Dermis blood vessel endothelial cell (primary cell): ENCODE measurements at regions not wholly inside any gene's neighbourhood (a gene's known extent, or its start where the extent isn't known, plus 50 kb on each side); places are given as distances from the start of the nearest gene placed in this dataset.
"Not testable (repeated sequence)": the region's sequence is repeated elsewhere in the genome, so short reads cannot be mapped to it uniquely, and the experiment has no call there.

Experiments
- DNase-seq: peaks from one replicate; pipeline ENCODE4 v3.0.0; 2010

DNA sequence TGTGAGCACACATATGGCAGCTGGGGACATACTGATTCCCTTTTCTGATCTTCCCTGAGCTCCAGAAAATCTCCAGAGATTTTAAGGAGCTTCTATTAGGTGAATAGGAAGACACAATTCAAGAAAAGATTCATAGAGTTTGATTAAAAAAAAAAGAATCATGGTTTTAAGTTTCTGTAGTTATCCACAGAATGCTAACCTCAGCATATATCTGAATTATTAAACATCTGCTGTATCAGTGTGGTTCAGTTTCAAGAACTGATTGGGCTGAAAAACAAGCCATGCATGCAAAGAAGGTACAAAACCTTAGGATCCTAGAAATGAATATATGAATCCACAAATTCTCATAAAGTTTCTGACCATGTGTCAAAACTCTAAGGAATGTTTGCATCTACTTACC, 94.1 kb upstream of the ZNF438 start:
- DNase-seq = no peak

DNA sequence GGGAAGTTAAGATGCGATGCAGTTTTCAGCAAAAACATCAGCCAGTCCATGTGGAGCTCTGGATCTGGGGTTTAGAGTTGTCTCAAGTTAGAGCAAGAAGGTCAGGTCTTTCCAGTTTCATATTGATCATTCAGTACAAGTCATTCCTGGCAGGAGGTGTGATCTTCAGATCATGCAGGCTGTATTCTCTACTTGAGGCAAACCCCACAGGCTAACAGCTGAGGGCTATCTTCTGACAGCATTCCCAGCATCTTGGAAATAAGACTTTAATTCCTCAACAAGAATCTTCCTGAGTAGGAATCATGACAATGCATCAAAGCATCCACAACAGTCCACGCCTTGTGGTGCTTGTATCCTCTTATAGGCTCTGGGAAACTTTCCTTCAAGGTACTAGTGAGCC, 94.9 kb upstream of the ZNF438 start:
- DNase-seq = no peak

- DNase-seq = no peak
These were observed 96.9 kb upstream of the ZNF438 start for GRCh38 chr10:31128536-31128935.

DNA sequence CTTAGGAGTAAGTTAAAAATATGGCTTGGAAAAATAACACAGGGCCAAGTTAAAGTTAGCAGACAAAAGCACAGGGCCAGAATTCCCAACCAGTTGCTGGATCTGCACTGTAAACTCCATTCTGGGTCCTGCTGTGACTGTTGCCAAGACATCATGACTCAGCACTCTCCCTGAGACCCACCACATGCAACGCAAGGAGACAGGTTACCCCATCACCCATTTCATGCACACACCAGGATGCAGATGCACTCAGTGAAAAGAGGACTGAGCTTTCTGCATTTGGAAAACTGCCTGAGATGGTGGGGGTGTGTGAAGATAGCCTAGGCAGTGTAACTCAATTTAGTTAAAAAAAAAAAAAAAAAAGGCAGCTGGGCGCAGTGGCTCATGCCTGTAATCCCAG, 97.6 kb upstream of the ZNF438 start:
- peak; percentile 52 for DNase-seq

- DNase-seq = no peak
These were observed 98.3 kb upstream of the ZNF438 start for GRCh38 chr10:31129880-31130405.

DNA sequence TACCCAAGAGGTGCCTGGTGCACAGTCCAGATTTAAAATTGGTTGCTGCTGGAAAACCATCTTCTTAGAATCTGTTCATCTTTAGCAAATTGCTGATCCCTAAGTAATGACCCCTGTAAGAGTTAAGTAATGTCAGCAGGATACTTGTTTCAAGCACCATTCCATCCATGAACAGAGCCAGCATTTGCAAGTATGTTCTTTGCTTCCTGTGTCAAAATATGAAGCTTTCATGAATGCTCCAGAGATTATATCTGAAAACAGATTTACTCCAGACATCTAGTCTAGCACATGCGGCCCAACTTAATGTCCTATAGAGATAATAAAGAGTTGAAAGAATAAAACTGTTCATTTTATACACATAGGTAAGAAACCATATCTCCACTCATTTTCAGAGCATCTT, 98.7 kb upstream of the ZNF438 start:
- DNase-seq = no peak

DNA sequence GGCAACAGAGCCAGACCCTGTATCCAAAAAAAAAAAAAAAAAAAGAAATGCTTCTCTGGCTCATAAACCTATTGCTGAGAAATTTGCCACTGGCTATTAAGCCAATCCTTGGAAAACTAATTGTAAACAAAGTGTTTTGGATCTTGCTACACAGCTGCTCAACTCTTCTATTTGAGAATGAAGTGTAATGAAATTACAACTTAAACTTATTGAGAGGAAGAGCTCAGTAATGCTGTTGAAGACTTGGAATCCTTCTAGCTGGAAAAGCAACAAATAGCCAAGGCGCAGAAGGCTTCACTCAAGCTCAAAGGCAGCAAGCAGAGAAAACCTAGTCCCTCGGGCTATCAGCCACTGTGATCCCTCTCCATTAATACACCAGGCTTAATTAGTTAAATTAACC, 99.6 kb upstream of the ZNF438 start:
- no peak for DNase-seq

- no peak for DNase-seq
These were observed 101.1 kb upstream of the ZNF438 start for GRCh38 chr10:31132681-31133244.

GRCh38 chr10:31133251-31133791, 101.7 kb upstream of the ZNF438 start:
- DNase-seq = no peak

DNA sequence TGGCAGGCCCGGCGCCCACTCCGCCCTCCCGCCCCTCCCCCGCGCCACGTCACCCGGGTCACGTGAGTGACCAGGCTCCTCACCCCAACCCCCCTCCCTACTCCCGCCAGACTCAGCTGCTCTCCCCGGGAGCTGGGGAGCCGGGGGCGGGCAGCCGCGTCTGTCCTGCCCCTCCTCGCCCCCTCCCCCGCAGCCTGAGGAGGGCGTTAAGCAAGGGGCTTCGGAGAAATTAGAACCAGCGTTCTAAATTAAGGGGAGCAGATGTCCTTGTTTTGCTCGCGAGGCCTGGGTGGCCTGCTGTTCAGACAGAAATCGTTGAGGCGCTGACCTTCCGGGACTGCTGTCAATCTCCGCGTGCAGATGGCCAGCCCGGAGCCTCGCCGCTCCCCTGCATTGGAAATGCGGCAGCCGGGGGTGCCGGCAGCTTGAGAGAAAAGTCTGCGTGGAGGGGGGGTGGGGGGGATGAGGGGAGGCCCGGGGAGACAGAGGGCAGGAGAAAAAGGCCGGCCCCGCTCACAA, 102.2 kb upstream of the ZNF438 start:
- DNase-seq = peak; percentile 79

- DNase-seq = peak; percentile 73
These were observed 102.8 kb upstream of the ZNF438 start for GRCh38 chr10:31134311-31134952.

GRCh38 chr10:31135171-31135570, 103.5 kb upstream of the ZNF438 start:
- no peak for DNase-seq

- DNase-seq = not testable (repeated sequence)
These were observed 104.1 kb upstream of the ZNF438 start for GRCh38 chr10:31135791-31136190.

DNA sequence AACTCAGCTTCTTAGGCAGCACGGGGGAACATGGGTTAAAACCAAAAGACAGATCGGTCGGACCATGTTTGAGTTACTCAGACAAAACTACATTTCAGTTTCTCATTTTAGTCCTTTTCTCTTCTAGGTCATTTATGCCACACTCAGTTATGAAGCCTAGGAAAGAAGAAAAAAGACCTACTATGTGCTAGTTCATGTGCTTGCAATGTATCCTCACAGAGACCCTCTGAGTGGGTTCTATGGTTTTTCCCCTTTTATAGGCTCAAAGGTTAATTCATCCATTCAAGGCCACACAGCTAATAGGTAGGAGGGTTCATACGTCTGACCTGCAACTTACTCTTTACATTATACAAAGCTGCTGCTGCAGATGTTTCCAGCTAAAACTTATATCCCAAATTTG, 104.7 kb upstream of the ZNF438 start:
- no peak for DNase-seq

- DNase-seq = peak; percentile 24
These were observed 105.5 kb upstream of the ZNF438 start for GRCh38 chr10:31136930-31137885.

DNA sequence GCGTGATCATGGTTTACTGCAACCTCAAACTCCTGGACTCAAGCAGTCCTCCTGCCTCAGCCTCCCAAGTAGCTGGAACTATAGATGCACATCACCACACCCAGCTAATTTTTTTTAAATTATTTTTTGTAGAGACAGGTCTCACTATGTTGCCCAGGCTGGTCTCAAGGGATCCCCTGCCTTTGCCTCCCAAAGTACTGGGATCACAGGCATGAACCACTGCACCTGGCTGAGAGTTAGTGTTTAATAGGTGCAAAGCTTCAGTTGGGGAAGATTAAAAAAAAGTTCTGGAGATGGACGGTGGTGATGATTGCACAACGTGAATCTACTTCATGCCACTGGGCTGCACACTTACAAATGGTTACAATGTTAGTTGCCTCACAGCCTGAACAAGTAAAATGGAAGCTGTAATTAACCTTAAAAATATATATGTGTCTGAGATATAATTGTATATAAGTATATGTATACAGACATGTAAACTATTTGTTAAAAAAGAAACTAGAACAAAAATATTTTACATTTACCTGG, 106.4 kb upstream of the ZNF438 start:
- DNase-seq = no peak

GRCh38 chr10:31139497-31139896, 107.8 kb upstream of the ZNF438 start:
- DNase-seq = no peak

DNA sequence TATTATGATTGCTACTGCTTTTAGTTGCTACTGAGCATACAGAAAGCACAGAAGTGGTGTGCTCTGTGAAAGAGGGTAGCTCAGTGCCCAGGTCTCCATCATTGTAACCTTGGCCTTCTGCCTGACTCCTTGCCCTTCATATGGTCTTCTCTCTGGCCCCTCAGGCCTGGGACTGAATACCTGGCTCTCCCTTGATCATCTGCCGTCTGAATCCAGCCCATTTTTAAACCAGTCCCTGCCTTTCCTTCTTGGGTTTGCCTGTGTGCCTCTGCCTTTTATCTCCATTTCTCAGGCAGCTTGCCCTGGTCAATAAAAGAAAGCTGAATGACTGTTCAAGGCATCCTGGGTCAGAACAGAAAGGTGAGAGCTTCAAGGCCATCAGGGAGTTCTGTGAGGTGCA, 109.1 kb upstream of the ZNF438 start:
- no peak for DNase-seq

DNA sequence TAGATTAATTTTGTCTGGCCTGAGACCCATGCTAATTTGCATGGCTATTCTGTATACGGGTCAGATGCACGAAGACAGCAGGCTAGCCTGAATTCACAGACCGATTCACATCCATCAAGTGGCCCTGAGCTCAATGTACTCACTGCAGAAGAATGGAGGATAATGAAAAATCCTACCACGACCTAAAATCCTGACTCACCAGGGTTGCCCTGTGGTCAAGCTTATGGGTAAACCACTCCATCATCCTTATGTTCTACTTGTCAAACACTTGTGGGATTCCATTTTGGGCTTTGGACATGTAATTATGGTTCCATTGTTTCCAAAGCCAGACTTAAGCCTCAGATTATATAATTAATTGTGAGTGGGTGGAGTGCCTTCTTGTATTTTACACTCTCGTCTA, 110.4 kb upstream of the ZNF438 start:
- DNase-seq = no peak

- no peak for DNase-seq
These were observed 111.8 kb upstream of the ZNF438 start for GRCh38 chr10:31143331-31143935.

GRCh38 chr10:31145986-31146385, 114.3 kb upstream of the ZNF438 start:
- no peak for DNase-seq

- DNase-seq = peak; percentile 67
These were observed 115.0 kb upstream of the ZNF438 start for GRCh38 chr10:31146491-31147209.
